D721Med (cell line): ENCODE measurements at regions not wholly inside any gene's neighbourhood (a gene's known extent, or its start where the extent isn't known, plus 50 kb on each side); places are given as distances from the start of the nearest gene placed in this dataset.

ENCODE experiments used
- DNase-seq: peaks from one replicate; pipeline ENCODE4 v3.0.0; 2011; ENCODE audit warnings: low spot score; ENCODE audit not compliant: insufficient read length
- FAIRE-seq: peaks from 2 replicates; lab custom pipeline; 2011; peaks lifted over from hg19 to GRCh38; lab: Jason Lieb, UNC
- CTCF ChIP-seq: IDR thresholded peaks from 2 replicates; pipeline ENCODE4 v1.5.1; 2012; ENCODE audit warnings: mild to moderate bottlenecking, control low read depth; ENCODE audit not compliant: insufficient read depth; ENCODE audit errors: missing control alignments

- no peak for FAIRE-seq
- DNase-seq = no peak
- no peak for TF ChIP-seq CTCF
These were observed 148.2 kb upstream of the PLPPR1 start for GRCh38 chr9:100880284-100880683.

GRCh38 chr9:100884518-100884917 is 144.0 kb upstream of the PLPPR1 start:
- DNase-seq (no peak), FAIRE-seq (no peak)
- no peak for TF ChIP-seq CTCF

- FAIRE-seq (no peak), DNase-seq (no peak)
- TF ChIP-seq CTCF = no peak
These were observed 138.2 kb upstream of the PLPPR1 start for GRCh38 chr9:100890321-100890720.

GRCh38 chr9:100911273-100911672 is 117.3 kb upstream of the PLPPR1 start:
- TF ChIP-seq CTCF = no peak
- FAIRE-seq (no peak), DNase-seq (no peak)

- no peak for FAIRE-seq
- no peak for TF ChIP-seq CTCF
- no peak for DNase-seq
These were observed 115.3 kb upstream of the PLPPR1 start for GRCh38 chr9:100913257-100913656.

GRCh38 chr9:100914266-100914665 is 114.3 kb upstream of the PLPPR1 start:
- DNase-seq = no peak
- FAIRE-seq = no peak
- no peak for TF ChIP-seq CTCF

GRCh38 chr9:100919506-100919905 is 109.0 kb upstream of the PLPPR1 start:
- TF ChIP-seq CTCF = no peak
- FAIRE-seq (no peak), DNase-seq (no peak)
